ENCODE measurements at regions not wholly inside any gene's neighbourhood (a gene's known extent, or its start where the extent isn't known, plus 50 kb on each side); places are given as distances from the start of the nearest gene placed in this dataset.

GRCh38 chr2:12436935-12437561 lies 279.7 kb upstream of the TRIB2 start:
- H3K4me3 Mint-ChIP-seq = no peak overlapping the region
- H3K27me3 Mint-ChIP-seq (ENCODE audit: low read depth) = no peaks in the 10 kb centered on the region
- DNase-seq (no peak), ATAC-seq (no peak)
- peaks cover 43% of the 10 kb centered on the region for H3K4me1 Mint-ChIP-seq (ENCODE audit: low read depth)
- H3K36me3 Mint-ChIP-seq (ENCODE audit: insufficient read depth) = no peaks in the 10 kb centered on the region
- no peaks in the 10 kb centered on the region for H3K9me3 Mint-ChIP-seq

DNA sequence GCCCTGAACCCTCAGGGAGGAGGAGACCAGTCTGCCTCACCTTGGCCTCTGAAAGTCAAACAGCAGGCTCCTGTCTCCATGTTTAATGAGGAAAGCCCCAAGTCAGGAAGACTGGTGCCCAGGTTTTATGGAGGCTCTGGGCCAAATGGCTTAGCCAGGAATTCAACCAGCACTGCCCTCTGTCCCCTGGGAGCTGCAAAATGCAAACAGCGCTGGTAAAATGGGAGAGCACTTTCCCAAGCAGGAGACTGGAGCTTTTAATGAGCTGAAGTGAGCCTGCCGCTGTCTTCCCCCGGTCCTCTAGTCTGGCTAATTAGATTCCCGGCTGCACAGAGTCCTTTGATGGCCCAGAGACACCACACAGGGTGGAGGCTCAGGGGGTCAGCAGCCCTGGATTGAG lies 276.0 kb upstream of the TRIB2 start:
- Mint-ChIP-seq H3K27me3 (ENCODE audit: low read depth) (no peaks in the 10 kb centered on the region), H3K36me3 (ENCODE audit: insufficient read depth) (no peaks in the 10 kb centered on the region), H3K4me1 (ENCODE audit: low read depth) (peaks cover 40% of the 10 kb centered on the region), H3K9me3 (no peaks in the 10 kb centered on the region), H3K4me3 (no peak overlapping the region)
- no peak for ATAC-seq
- no peak for DNase-seq

- Mint-ChIP-seq H3K9me3 (no peaks in the 10 kb centered on the region), H3K36me3 (ENCODE audit: insufficient read depth) (no peaks in the 10 kb centered on the region), H3K27me3 (ENCODE audit: low read depth) (no peaks in the 10 kb centered on the region), H3K4me1 (ENCODE audit: low read depth) (peaks cover 31% of the 10 kb centered on the region), H3K4me3 (no peak overlapping the region)
- ATAC-seq (no peak), DNase-seq (no peak)
These were observed 274.8 kb upstream of the TRIB2 start for GRCh38 chr2:12441750-12442475.

DNA sequence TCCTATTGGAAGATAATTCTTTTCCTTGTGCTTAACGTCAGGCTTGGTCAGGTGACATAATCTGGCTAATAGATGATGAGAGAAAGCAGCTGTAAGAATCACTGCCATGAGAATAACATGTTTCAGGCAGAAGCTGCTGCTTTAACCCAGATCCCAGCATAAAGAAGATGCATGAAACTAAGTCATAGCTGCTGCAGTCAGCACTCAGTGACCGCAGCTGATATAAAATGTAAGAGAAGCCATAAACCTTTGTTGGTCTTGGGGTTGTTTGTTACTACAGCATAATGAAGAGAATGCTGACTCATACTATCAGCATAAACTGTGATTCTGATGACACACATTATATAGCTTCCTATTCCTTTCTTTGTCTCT lies 274.3 kb upstream of the TRIB2 start:
- no peaks in the 10 kb centered on the region for H3K36me3 Mint-ChIP-seq (ENCODE audit: insufficient read depth)
- peak in 1 of 2 donors; percentile 48 for ATAC-seq
- H3K4me3 Mint-ChIP-seq = no peak overlapping the region
- no peaks in the 10 kb centered on the region for H3K9me3 Mint-ChIP-seq
- DNase-seq = no peak
- H3K4me1 Mint-ChIP-seq (ENCODE audit: low read depth) = peaks cover 26% of the 10 kb centered on the region
- H3K27me3 Mint-ChIP-seq (ENCODE audit: low read depth) = no peaks in the 10 kb centered on the region

DNA sequence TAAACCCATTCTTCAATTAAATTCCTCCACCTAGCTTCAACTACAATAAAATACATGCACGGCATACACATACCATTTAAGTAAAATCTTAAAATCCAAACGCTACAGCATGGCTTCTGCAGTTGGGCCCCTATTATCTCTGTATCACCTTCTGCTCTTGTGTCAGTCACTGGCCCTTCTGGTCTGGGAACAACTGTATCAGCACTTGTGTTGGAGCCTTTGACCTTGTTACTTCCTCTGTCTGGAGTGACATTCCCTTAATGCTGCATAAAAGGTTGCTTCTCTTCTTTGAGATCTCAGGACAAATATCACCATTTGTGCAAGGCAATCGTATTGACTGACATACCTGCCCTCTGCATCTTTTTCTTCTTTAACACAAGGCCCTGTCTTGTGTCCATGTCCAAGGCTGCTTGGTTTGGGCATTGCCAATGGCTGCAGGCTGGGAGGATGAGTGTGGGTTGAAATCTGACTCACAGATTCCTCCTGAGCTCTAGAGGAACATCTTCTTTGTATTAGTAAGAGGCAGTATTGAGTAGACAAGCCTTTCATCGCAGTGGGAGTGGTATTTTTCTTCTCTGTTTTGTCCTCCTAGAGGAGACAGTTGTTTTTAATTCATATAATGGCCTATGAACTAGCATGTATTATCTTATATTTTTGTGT lies 267.8 kb upstream of the TRIB2 start:
- no peaks in the 10 kb centered on the region for H3K9me3 Mint-ChIP-seq
- no peaks in the 10 kb centered on the region for H3K27me3 Mint-ChIP-seq (ENCODE audit: low read depth)
- DNase-seq (no peak), ATAC-seq (peak in 1 of 2 donors; percentile 41)
- peaks cover 37% of the 10 kb centered on the region for H3K4me1 Mint-ChIP-seq (ENCODE audit: low read depth)
- no peaks in the 10 kb centered on the region for H3K36me3 Mint-ChIP-seq (ENCODE audit: insufficient read depth)
- H3K4me3 Mint-ChIP-seq = no peak overlapping the region

DNA sequence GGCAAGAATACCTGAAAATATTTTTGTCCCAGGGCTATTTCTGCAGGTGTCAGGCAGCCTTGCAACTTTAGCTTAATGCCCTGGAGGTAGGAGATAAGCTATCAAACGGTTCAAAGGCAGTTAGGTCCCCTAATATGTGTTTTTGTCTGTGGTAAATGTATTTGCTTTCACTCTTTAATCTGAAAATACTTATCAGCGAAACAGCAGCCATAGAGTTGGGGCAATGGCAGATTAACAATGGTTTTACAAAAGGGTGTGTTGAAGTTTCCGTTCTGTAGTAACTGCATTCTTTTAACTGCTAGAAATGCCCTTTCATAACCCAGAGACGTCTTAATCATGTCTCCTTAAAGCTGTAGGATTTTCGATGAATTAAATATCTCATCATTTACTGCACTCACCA lies 265.0 kb upstream of the TRIB2 start:
- Mint-ChIP-seq H3K4me3 (peak overlapping the region; percentile 62), H3K36me3 (ENCODE audit: insufficient read depth) (no peaks in the 10 kb centered on the region), H3K4me1 (ENCODE audit: low read depth) (peaks cover 47% of the 10 kb centered on the region), H3K9me3 (no peaks in the 10 kb centered on the region), H3K27me3 (ENCODE audit: low read depth) (no peaks in the 10 kb centered on the region)
- DNase-seq = no peak
- ATAC-seq = no peak

DNA sequence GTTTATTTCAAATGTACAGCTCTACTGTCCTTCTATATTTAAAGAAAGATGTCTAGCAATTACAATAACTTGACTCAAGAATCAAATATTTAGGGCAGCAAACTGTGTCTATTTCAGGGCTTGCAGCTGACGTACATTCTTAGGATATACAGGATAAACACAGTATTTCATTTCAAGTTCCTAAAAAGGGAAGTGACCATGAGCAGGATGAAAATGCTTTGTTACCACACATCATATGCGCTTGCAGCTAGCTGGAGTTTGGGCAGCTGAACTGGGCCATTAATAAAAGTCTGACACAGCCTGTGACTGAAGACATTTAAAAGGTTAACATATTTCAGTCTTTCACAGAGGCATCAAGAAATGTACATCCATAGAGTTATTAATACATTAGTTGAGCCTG lies 264.6 kb upstream of the TRIB2 start:
- DNase-seq (no peak), ATAC-seq (no peak)
- H3K9me3 Mint-ChIP-seq = no peaks in the 10 kb centered on the region
- H3K4me3 Mint-ChIP-seq = peak overlapping the region; percentile 62
- peaks cover 52% of the 10 kb centered on the region for H3K4me1 Mint-ChIP-seq (ENCODE audit: low read depth)
- H3K36me3 Mint-ChIP-seq (ENCODE audit: insufficient read depth) = no peaks in the 10 kb centered on the region
- H3K27me3 Mint-ChIP-seq (ENCODE audit: low read depth) = no peaks in the 10 kb centered on the region

- no peak for ATAC-seq
- H3K4me3 Mint-ChIP-seq = no peak overlapping the region
- DNase-seq = no peak
- H3K27me3 Mint-ChIP-seq (ENCODE audit: low read depth) = no peaks in the 10 kb centered on the region
- H3K36me3 Mint-ChIP-seq (ENCODE audit: insufficient read depth) = no peaks in the 10 kb centered on the region
- peaks cover 58% of the 10 kb centered on the region for H3K4me1 Mint-ChIP-seq (ENCODE audit: low read depth)
- no peaks in the 10 kb centered on the region for H3K9me3 Mint-ChIP-seq
These were observed 263.0 kb upstream of the TRIB2 start for GRCh38 chr2:12453731-12454130.

GRCh38 chr2:12455661-12456060 lies 261.1 kb upstream of the TRIB2 start:
- Mint-ChIP-seq H3K4me3 (no peak overlapping the region), H3K36me3 (ENCODE audit: insufficient read depth) (no peaks in the 10 kb centered on the region), H3K9me3 (no peaks in the 10 kb centered on the region), H3K4me1 (ENCODE audit: low read depth) (peaks cover 50% of the 10 kb centered on the region), H3K27me3 (ENCODE audit: low read depth) (no peaks in the 10 kb centered on the region)
- ATAC-seq (no peak), DNase-seq (no peak)

DNA sequence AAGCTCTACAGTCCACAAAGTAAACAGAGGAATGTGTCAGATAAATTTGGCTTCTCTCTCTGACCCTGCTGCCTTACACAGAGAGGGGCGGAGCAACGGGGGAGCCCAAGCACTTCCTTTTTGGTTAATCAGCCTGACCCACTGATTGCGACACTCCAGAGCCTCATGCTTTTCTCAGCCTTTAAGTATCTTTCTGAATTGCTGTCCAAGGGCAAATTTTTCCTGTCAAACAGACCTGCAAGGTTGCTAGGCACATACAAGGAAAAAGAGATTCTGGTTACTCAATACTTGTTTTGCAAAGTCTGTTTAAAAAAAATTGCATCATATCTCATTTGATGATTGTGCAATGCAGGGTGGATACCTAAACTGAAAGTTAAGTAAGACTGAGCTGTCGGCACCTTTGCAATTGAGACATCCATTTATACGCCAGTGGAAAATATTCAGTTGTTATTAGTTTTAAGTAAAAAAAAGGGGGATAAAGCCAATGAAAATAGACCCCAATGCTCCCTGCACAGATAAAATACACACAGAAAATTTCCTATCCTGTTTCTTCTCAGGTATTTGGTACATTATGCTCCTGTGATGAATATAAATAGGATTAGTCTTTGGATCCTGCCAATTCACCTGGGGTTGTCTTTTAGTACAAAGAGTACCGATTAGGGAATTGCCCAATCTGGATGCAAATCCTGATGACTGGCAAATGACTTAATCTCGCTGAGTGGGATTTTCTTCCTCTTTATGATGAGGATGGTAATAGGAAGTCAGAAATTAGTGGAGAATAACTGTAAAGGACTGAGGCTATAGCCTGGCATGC lies 260.2 kb upstream of the TRIB2 start:
- peaks cover 46% of the 10 kb centered on the region for H3K4me1 Mint-ChIP-seq (ENCODE audit: low read depth)
- H3K9me3 Mint-ChIP-seq = no peaks in the 10 kb centered on the region
- ATAC-seq = peak; percentile 92 to 93
- peak; percentile 51 for DNase-seq
- no peaks in the 10 kb centered on the region for H3K27me3 Mint-ChIP-seq (ENCODE audit: low read depth)
- H3K4me3 Mint-ChIP-seq = peak overlapping the region; percentile 77
- no peaks in the 10 kb centered on the region for H3K36me3 Mint-ChIP-seq (ENCODE audit: insufficient read depth)

DNA sequence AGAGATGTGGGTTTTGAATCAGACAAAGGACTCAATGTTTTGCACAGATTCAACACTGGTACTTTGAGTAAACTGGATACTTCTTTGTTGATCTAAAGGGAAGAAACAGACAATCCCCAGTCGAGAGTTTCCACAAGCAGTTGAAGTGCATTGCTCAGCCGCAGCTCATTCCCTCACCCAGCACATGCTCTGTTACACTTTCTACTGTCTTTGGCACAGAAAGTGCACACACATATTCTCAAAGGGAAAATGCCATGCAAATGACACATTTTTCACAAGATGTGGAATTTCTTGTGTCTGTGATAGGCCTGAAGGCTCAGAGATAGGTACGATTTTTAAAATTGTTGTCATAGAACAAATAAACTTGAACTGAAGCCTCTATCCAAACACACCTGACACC lies 258.9 kb upstream of the TRIB2 start:
- no peaks in the 10 kb centered on the region for H3K27me3 Mint-ChIP-seq (ENCODE audit: low read depth)
- no peak overlapping the region for H3K4me3 Mint-ChIP-seq
- ATAC-seq (no peak), DNase-seq (no peak)
- peaks cover 34% of the 10 kb centered on the region for H3K4me1 Mint-ChIP-seq (ENCODE audit: low read depth)
- no peaks in the 10 kb centered on the region for H3K9me3 Mint-ChIP-seq
- no peaks in the 10 kb centered on the region for H3K36me3 Mint-ChIP-seq (ENCODE audit: insufficient read depth)

DNA sequence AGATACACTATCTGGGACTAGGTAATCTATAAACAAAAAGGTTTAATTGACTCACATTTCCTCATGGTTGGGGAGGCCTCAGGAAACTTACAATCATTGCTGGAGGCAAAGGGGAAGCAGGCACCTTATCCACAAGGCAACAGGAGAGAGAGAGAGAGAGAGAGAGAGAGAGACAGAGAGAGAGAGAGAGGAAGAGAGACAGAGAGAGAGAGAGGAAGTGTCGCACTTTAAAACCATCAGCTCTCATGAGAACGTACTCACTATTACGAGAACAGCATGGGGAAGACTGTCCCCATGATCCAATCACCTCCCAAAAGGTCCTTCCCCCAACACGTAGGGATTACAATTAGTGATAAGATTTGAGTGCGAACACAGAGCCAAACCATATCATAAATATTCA lies 253.5 kb upstream of the TRIB2 start:
- H3K4me3 Mint-ChIP-seq = peak overlapping the region; percentile 45
- H3K36me3 Mint-ChIP-seq (ENCODE audit: insufficient read depth) = no peaks in the 10 kb centered on the region
- no peaks in the 10 kb centered on the region for H3K27me3 Mint-ChIP-seq (ENCODE audit: low read depth)
- H3K4me1 Mint-ChIP-seq (ENCODE audit: low read depth) = peaks cover 14% of the 10 kb centered on the region
- DNase-seq = no peak
- no peak for ATAC-seq
- no peaks in the 10 kb centered on the region for H3K9me3 Mint-ChIP-seq

DNA sequence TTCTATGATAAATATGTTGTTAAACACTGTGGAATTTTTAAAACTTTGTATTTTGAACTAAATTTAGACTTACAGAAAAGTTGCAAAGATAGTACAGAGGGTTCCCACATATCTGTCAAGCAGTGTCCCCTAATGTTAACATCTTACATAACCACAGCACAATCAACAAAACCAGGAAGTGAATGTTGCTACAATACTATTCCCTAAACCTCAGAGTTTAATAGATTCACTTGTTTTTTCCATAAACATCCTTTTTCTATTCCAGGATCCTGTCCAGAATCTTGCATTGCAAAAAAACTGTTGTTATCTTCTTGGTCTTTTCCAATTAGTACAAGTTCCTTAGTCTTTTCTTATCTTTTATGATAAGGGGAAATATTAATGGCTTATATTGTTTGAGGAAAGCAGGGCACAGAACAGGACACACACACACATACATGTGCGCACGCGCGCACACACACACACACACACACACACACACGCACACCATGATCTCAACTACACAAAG lies 251.1 kb upstream of the TRIB2 start:
- Mint-ChIP-seq H3K27me3 (ENCODE audit: low read depth) (no peaks in the 10 kb centered on the region), H3K4me3 (no peak overlapping the region), H3K36me3 (ENCODE audit: insufficient read depth) (no peaks in the 10 kb centered on the region), H3K4me1 (ENCODE audit: low read depth) (peaks cover 11% of the 10 kb centered on the region), H3K9me3 (no peaks in the 10 kb centered on the region)
- DNase-seq (no peak), ATAC-seq (no peak)

GRCh38 chr2:12467303-12467702 lies 249.4 kb upstream of the TRIB2 start:
- no peak for ATAC-seq
- Mint-ChIP-seq H3K27me3 (ENCODE audit: low read depth) (no peaks in the 10 kb centered on the region), H3K36me3 (ENCODE audit: insufficient read depth) (no peaks in the 10 kb centered on the region), H3K4me1 (ENCODE audit: low read depth) (peaks cover 11% of the 10 kb centered on the region), H3K4me3 (no peak overlapping the region), H3K9me3 (peaks cover 3% of the 10 kb centered on the region)
- DNase-seq = no peak

Data from activated T-cell treated with anti-CD3 and anti-CD28 coated beads, Interleukin-2, amount 50 U/mL, for 4 hours (primary cell).